ENCODE measurements at regions not wholly inside any gene's neighbourhood (a gene's known extent, or its start where the extent isn't known, plus 50 kb on each side); places are given as distances from the start of the nearest gene placed in this dataset.

- intact Hi-C loops (cut with DNase I): no loop called here
- H3K27me3 ChIP-seq: no peaks in the 10 kb centered on the region
- no peaks in the 10 kb centered on the region for H3K36me3 ChIP-seq
- H3K4me1 ChIP-seq: no peaks in the 10 kb centered on the region
- TF ChIP-seq CTCF (IDR thresholded peaks at IDR 0.05) (no peak), POLR2A (IDR thresholded peaks at IDR 0.05) (no peak), POLR2AphosphoS5 (IDR thresholded peaks at IDR 0.05; ENCODE audit: insufficient read depth in 1 of 2, low read depth in 1 of 2) (no peak)
- H3K27ac ChIP-seq: no peak overlapping the region
- no peaks in the 10 kb centered on the region for H3K9me3 ChIP-seq
- H3K4me3 ChIP-seq: no peak overlapping the region
- DNase-seq (ENCODE audit: extremely low spot score in 2 of 2): no peak
These were observed 686.1 kb upstream of the AADAT start for GRCh38 chr4:170775851-170776250.

GRCh38 chr4:170773709-170774273 lies 684.0 kb upstream of the AADAT start:
- no peaks in the 10 kb centered on the region for H3K4me1 ChIP-seq
- no peaks in the 10 kb centered on the region for H3K27me3 ChIP-seq
- no peaks in the 10 kb centered on the region for H3K36me3 ChIP-seq
- no peak for DNase-seq (ENCODE audit: extremely low spot score in 2 of 2)
- no peak overlapping the region for H3K27ac ChIP-seq
- H3K4me3 ChIP-seq: no peak overlapping the region
- no peaks in the 10 kb centered on the region for H3K9me3 ChIP-seq
- no peak for TF ChIP-seq POLR2AphosphoS5 (IDR thresholded peaks at IDR 0.05; ENCODE audit: insufficient read depth in 1 of 2, low read depth in 1 of 2)
- no peak for TF ChIP-seq POLR2A (IDR thresholded peaks at IDR 0.05)
- TF ChIP-seq CTCF (IDR thresholded peaks at IDR 0.05): no peak
- intact Hi-C loops (cut with DNase I): no loop called here

GRCh38 chr4:170772429-170772828 lies 682.7 kb upstream of the AADAT start:
- intact Hi-C loops (cut with DNase I): no loop called here
- no peak for DNase-seq (ENCODE audit: extremely low spot score in 2 of 2)
- no peaks in the 10 kb centered on the region for H3K36me3 ChIP-seq

GRCh38 chr4:170770664-170771063 lies 680.9 kb upstream of the AADAT start:
- no peak for TF ChIP-seq POLR2AphosphoS5 (IDR thresholded peaks at IDR 0.05; ENCODE audit: insufficient read depth in 1 of 2, low read depth in 1 of 2)
- TF ChIP-seq POLR2A (IDR thresholded peaks at IDR 0.05): no peak
- TF ChIP-seq CTCF (IDR thresholded peaks at IDR 0.05): no peak
- intact Hi-C loops (cut with DNase I): no loop called here
- no peaks in the 10 kb centered on the region for H3K27me3 ChIP-seq
- H3K27ac ChIP-seq: no peak overlapping the region
- no peaks in the 10 kb centered on the region for H3K36me3 ChIP-seq
- H3K4me3 ChIP-seq: no peak overlapping the region
- no peaks in the 10 kb centered on the region for H3K4me1 ChIP-seq
- DNase-seq (ENCODE audit: extremely low spot score in 2 of 2): no peak
- no peaks in the 10 kb centered on the region for H3K9me3 ChIP-seq

More at GRCh38 chr4:170772429-170772828, 682.7 kb upstream of the AADAT start:
- H3K27ac ChIP-seq: no peak overlapping the region
- H3K4me3 ChIP-seq: no peak overlapping the region
- TF ChIP-seq POLR2A (IDR thresholded peaks at IDR 0.05): no peak
- TF ChIP-seq CTCF (IDR thresholded peaks at IDR 0.05): no peak
- TF ChIP-seq POLR2AphosphoS5 (IDR thresholded peaks at IDR 0.05; ENCODE audit: insufficient read depth in 1 of 2, low read depth in 1 of 2): no peak
- H3K4me1 ChIP-seq: no peaks in the 10 kb centered on the region
- no peaks in the 10 kb centered on the region for H3K9me3 ChIP-seq
- H3K27me3 ChIP-seq: no peaks in the 10 kb centered on the region

- no peak for TF ChIP-seq POLR2AphosphoS5 (IDR thresholded peaks at IDR 0.05; ENCODE audit: insufficient read depth in 1 of 2, low read depth in 1 of 2)
- no peak for TF ChIP-seq CTCF (IDR thresholded peaks at IDR 0.05)
- TF ChIP-seq POLR2A (IDR thresholded peaks at IDR 0.05): no peak
- intact Hi-C loops (cut with DNase I): no loop called here
- no peaks in the 10 kb centered on the region for H3K9me3 ChIP-seq
- DNase-seq (ENCODE audit: extremely low spot score in 2 of 2): no peak
- H3K4me3 ChIP-seq: no peak overlapping the region
- no peaks in the 10 kb centered on the region for H3K4me1 ChIP-seq
- no peaks in the 10 kb centered on the region for H3K27me3 ChIP-seq
- no peaks in the 10 kb centered on the region for H3K36me3 ChIP-seq
- no peak overlapping the region for H3K27ac ChIP-seq
These were observed 680.1 kb upstream of the AADAT start for GRCh38 chr4:170769862-170770261.
